GM12891 (cell line): ENCODE measurements at regions not wholly inside any gene's neighbourhood (a gene's known extent, or its start where the extent isn't known, plus 50 kb on each side); places are given as distances from the start of the nearest gene placed in this dataset.
A peak's percentile ranks its signal among the peaks of the same experiment; 100 is the strongest.

Experiments
- DNase-seq: peaks from one replicate; pipeline ENCODE4 v3.0.0; 2011; ENCODE audit warnings: low spot score; ENCODE audit not compliant: insufficient read length
- FAIRE-seq: peaks from 2 replicates; lab custom pipeline; 2011; peaks lifted over from hg19 to GRCh38; lab: Jason Lieb, UNC
- PAX5 ChIP-seq: IDR thresholded peaks from 2 replicates; pipeline ENCODE4 v1.6.1; 2011; ENCODE audit warnings: low read length, moderate library complexity, mild to moderate bottlenecking; ENCODE audit not compliant: insufficient read depth, severe bottlenecking
- POLR2A ChIP-seq: IDR thresholded peaks from 2 replicates; pipeline ENCODE4 v1.6.1; 2011; ENCODE audit warnings: low read depth, low read length, control low read depth
- POLR2AphosphoS5 ChIP-seq: IDR thresholded peaks from 2 replicates; pipeline ENCODE4 v1.6.1; 2011; ENCODE audit warnings: low read depth, low read length, control low read depth
- POU2F2 ChIP-seq: IDR thresholded peaks from 2 replicates; pipeline ENCODE4 v1.6.1; 2011; ENCODE audit warnings: low read depth, mild to moderate bottlenecking, control low read depth, low read length, moderate library complexity
- SPI1 ChIP-seq: IDR thresholded peaks from 2 replicates; pipeline ENCODE4 v1.6.1; 2011; ENCODE audit warnings: low read depth, low read length, control low read depth
- TAF1 ChIP-seq: IDR thresholded peaks from 2 replicates; pipeline ENCODE4 v1.6.1; 2011; ENCODE audit warnings: low read depth, low read length, control low read depth

DNA sequence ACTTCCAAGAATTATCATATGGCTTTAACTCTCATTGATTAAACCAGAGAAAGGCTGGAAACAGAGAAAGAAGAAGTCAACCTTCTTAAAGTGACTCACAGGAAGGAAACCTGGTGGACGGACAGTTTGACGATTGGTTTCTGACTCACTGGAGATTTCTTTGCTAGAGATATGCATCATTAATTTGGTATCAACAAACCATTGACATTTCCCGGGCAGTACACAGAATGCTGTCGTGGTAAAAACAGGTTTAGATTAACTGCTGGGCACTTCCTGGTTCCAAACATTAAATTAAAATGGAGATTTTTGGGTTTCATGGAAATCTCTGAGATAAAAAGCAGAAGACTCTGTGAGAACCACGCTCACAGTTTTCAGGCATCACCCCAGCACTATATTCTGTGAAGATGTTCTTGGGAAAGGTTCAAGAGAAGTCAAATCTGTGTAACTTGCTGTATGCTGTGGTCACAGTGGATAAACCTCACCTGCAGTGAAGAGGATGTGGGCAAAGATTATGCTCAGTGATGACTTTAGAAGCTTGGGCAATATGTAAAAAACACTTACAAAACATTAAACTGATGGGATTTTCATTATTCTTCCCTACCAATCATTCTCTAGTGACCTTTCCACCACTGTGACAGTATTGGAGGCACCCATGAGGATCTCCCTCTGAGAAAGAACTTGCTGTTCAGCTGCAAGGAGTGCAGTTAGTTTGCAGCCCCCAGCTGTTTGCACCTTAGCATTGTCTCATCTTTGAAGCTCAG is 61.1 kb upstream of the CD44 start:
- TF ChIP-seq TAF1 (no peak), POU2F2 (0 out of 2 replicates have a peak, but pooled peaks have one; percentile 19), POLR2AphosphoS5 (no peak), SPI1 (peak; percentile 88), POLR2A (no peak), PAX5 (peak; percentile 52)
- no peak for DNase-seq
- FAIRE-seq: peak; percentile 87

- FAIRE-seq (no peak), DNase-seq (no peak)
- TF ChIP-seq SPI1 (no peak), POLR2AphosphoS5 (no peak), PAX5 (no peak), POU2F2 (no peak), TAF1 (no peak), POLR2A (no peak)
Measured at GRCh38 chr11:35078470-35078735, 60.6 kb upstream of the CD44 start.

DNA sequence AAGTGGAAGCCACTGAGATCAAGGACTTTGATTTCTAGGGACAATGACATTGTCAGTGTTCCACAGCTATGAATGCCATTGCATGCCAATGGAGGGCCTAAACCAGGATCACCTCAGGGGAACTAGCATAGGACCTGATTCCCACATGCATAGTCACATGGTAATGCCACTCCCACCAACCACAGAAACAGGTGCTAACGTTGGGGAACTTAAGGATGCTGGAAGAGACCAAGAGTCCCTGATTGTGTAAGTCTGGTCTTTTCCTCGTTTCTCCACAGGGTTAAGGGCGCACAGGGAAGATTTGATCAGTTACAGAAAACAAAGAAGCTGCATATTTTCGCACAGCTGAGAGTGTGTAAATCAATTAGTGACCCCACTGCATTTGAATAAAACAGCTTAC is 59.4 kb upstream of the CD44 start:
- no peak for DNase-seq
- peak; percentile 5 for FAIRE-seq
- TF ChIP-seq POLR2A (no peak), TAF1 (no peak), POLR2AphosphoS5 (no peak), POU2F2 (no peak), SPI1 (no peak), PAX5 (no peak)

GRCh38 chr11:35082321-35083180 is 56.4 kb upstream of the CD44 start:
- DNase-seq: peak; percentile 49
- peak; percentile 66 for TF ChIP-seq POLR2A
- TF ChIP-seq SPI1: peak; percentile 58
- TF ChIP-seq TAF1: peak; percentile 59; the same call in 1 of the 2 replicates
- TF ChIP-seq POU2F2: no peak; the same call in 1 of the 2 replicates
- peak; percentile 88 for TF ChIP-seq POLR2AphosphoS5
- no peak for TF ChIP-seq PAX5

GRCh38 chr11:35083181-35083430 is 55.9 kb upstream of the CD44 start:
- DNase-seq: no peak
- peak; percentile 75; the same call in 1 of the 2 replicates for TF ChIP-seq POLR2AphosphoS5
- no peak for TF ChIP-seq POLR2A
- FAIRE-seq: no peak

More at GRCh38 chr11:35082321-35083180, 56.4 kb upstream of the CD44 start:
- FAIRE-seq: peak; percentile 98

DNA sequence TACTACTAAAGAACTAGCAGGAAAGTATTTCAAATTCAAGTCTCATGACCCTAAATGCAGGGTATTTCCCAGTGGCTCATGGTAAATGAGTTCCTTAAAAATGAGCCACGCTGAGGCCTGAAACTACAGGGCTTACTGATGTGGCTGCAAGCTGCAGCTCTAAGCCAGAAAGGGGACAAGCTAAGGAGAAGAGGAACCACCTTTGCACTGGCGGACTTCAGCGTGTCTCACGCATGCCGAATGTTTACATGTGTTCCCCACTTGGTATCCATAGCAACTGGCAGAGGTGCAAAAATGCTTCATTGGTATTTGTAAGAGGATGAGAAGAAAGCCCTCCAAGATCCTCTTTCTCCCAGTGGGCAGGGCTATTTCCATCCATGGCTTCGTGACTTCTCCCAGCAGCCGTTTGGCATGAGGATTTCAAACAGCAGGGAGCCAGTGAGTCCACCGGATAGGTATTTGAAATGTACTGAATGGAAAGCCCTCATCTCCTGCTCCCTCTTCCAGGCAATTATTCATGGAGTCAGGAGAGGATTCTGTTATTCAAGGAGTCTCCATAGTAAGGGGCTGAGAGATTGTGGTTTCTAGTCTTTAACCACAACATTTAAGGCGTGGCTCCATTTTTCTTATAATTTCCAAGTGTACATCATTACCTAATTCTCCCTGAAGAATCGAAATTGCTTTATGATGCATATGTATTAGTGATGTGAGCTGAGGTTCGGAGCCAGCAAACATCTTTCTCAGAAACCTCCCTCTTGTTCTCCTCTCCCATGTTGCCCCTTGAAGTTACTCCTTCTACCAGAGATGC is 55.3 kb upstream of the CD44 start:
- TF ChIP-seq POLR2AphosphoS5: peak; percentile 41; the same call in 1 of the 2 replicates
- peak; percentile 81 for TF ChIP-seq SPI1
- TF ChIP-seq POU2F2: peak; percentile 77
- no peak for TF ChIP-seq PAX5
- peak; percentile 74 for TF ChIP-seq POLR2A
- no peak; the same call in 1 of the 2 replicates for TF ChIP-seq TAF1
- FAIRE-seq: peak; percentile 94
- peak; percentile 45 for DNase-seq

DNA sequence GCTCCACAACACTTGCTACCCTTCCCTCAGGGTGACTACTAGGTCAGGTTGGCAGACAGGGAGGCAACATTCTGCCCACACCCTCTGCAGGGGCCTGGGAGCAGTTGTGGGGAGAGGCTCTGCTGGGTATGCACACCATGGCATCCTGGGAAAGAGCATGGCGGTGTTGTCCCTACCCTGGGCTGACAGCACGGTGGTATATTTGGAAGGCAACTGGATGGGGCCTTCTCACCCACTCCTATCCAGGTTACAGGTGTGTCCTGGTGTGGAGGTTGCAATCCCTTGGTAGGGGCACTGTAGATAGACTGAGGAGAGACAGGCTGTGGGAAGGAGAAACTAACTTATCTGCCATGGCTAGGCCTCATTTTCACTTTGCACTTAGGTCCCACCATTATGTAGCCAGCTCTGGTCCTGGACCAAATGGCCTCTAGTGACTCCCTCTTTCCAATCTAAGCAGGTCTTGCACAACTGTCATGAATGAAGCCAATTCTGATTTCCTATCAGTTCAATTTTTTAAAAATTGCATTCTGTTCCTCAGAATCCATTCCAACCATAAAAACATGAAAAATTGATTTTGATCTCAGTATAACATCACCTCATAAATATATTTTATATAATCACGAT is 54.0 kb upstream of the CD44 start:
- DNase-seq (no peak), FAIRE-seq (peak; percentile 40)
- TF ChIP-seq PAX5: no peak
- TF ChIP-seq POU2F2: no peak
- TF ChIP-seq POLR2A: no peak
- 0 out of 2 replicates have a peak, but pooled peaks have one; percentile 25 for TF ChIP-seq POLR2AphosphoS5
- TF ChIP-seq SPI1: no peak
- TF ChIP-seq TAF1: no peak

DNA sequence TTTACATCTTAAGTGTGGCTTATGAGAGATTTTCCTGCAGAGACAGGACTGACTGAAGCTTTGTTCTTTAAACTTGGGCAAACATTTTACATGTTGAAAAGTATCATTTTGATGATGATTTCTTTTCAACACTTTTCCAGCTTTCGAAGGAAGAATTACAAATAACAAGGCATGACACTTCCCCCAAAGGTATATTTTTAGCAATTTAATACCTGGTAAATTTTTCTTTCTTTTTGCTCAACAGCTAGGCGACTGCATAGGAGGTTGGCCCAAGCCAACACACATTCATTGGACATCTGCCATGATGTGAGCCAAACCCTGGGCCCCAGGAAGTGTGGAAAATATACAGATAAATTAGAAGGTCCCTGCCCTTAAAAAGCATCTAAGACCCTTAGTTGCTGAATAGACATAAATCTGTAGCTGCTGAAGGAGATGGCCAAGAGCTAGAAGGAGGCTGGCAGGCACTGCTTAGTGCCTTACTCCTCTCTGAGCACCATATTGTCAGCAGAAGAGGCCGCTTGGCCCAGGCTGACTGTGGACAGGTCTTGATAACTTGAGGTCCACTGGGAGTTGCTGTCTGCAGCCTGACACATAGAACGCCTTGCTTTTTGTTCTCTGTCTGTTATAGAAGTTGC is 53.3 kb upstream of the CD44 start:
- DNase-seq (no peak), FAIRE-seq (no peak)
- TF ChIP-seq TAF1 (no peak), PAX5 (no peak), POLR2AphosphoS5 (no peak), POLR2A (no peak), POU2F2 (no peak), SPI1 (no peak)
